PC-3 (cell line): ENCODE measurements at regions not wholly inside any gene's neighbourhood (a gene's known extent, or its start where the extent isn't known, plus 50 kb on each side); places are given as distances from the start of the nearest gene placed in this dataset.

ENCODE experiments used
- ATAC-seq: fragments of 200-7000 bp; cut with Tn5 transposase; 2 replicates; pipeline ENCODE4 v1.9.1; 2020; ENCODE audit warnings: mild to moderate bottlenecking, moderate library complexity
- BruUV-seq: library from RNA; stranded (reverse); fragments of 400-500 nt; replicated peaks from 2 replicates; lab custom pipeline; 2021; lab: Mats Ljungman, UMichigan
- CTCF ChIA-PET: fragments of 300-600 bp; sonication (Branson Sonifier 250); formaldehyde crosslinking; loops from one replicate; lab custom pipeline; 2022; ENCODE audit warnings: antibody characterized with exemption; lab: Charles Lee
- POLR2A ChIA-PET: fragments of 300-600 bp; sonication (Branson Sonifier 250); formaldehyde crosslinking; loops from one replicate; lab custom pipeline; 2022; ENCODE audit warnings: antibody characterized with exemption; ENCODE audit not compliant: unreplicated experiment; lab: Charles Lee
- DNase-seq: peaks from one replicate; pipeline ENCODE4 v3.0.0-alpha.2; 2015
- H2AFZ ChIP-seq: fragments of 300-600 bp; sonication (generic); 2 replicates; pipeline ENCODE4 v1.6.0; 2016; ENCODE audit warnings: antibody characterized with exemption, low read length
- H3F3A ChIP-seq: fragments of 300-600 bp; sonication (generic); one replicate; pipeline ENCODE4 v1.6.0; 2017; ENCODE audit warnings: antibody characterized with exemption, low read length, control low read depth, mild to moderate bottlenecking; ENCODE audit not compliant: unreplicated experiment
- H3K27ac ChIP-seq: fragments of 300-600 bp; sonication (generic); 2 replicates; pipeline ENCODE4 v1.5.1; 2016; ENCODE audit warnings: mild to moderate bottlenecking, low read length
- H3K27me3 ChIP-seq: fragments of 300-600 bp; sonication (generic); 2 replicates; pipeline ENCODE4 v1.6.1; 2016; ENCODE audit warnings: low read length, mixed read lengths
- H3K36me3 ChIP-seq: fragments of 300-600 bp; sonication (generic); 2 replicates; pipeline ENCODE4 v1.6.1; 2016; ENCODE audit warnings: low read depth, mixed run types, low read length, mixed read lengths
- H3K4me1 ChIP-seq: fragments of 300-600 bp; sonication (generic); 2 replicates; pipeline ENCODE4 v1.5.1; 2016; ENCODE audit warnings: low read length; ENCODE audit not compliant: insufficient read depth
- H3K4me2 ChIP-seq: fragments of 300-600 bp; sonication (generic); 2 replicates; pipeline ENCODE4 v1.6.0; 2016; ENCODE audit warnings: low read length
- H3K4me3 ChIP-seq: fragments of 300-600 bp; sonication (generic); 2 replicates; pipeline ENCODE4 v1.5.1; 2016; ENCODE audit warnings: mild to moderate bottlenecking, low read length, mixed read lengths
- H3K79me2 ChIP-seq: fragments of 300-600 bp; sonication (generic); 2 replicates; pipeline ENCODE4 v1.6.1; 2017; ENCODE audit warnings: low read length, mixed read lengths
- H3K9ac ChIP-seq: fragments of 300-600 bp; sonication (generic); 2 replicates; pipeline ENCODE4 v1.6.0; 2016; ENCODE audit warnings: mild to moderate bottlenecking, low read length
- H3K9me2 ChIP-seq: fragments of 300-600 bp; sonication (generic); replicated peaks from 2 replicates; pipeline ENCODE4 v1.6.1; 2016; ENCODE audit warnings: mixed run types, low read length, mixed read lengths
- H3K9me3 ChIP-seq: fragments of 300-600 bp; sonication (generic); 2 replicates; pipeline ENCODE4 v1.6.1; 2016; ENCODE audit warnings: low read length, mixed read lengths
- H4K20me1 ChIP-seq: fragments of 300-600 bp; sonication (generic); 2 replicates; pipeline ENCODE4 v1.6.1; 2016; ENCODE audit warnings: low read length, mixed read lengths
- EZH2 ChIP-seq: fragments of 300-600 bp; sonication (generic); IDR thresholded peaks from one replicate; pipeline ENCODE4 v1.6.1; 2017; ENCODE audit warnings: antibody characterized with exemption, mild to moderate bottlenecking, low read length; ENCODE audit not compliant: unreplicated experiment
- EZH2phosphoT487 ChIP-seq: fragments of 300-600 bp; sonication (generic); IDR thresholded peaks from 2 replicates; pipeline ENCODE4 v1.6.1; 2018; ENCODE audit warnings: mild to moderate bottlenecking, antibody characterized with exemption, low read length, borderline replicate concordance
- intact Hi-C: fragments of 100-400 bp; cut with micrococcal nuclease; formaldehyde crosslinking; loops from 2 replicates; pipeline ENCODE4 v1.9.0; 2023
- TF ChIP-seq, protein P1 (sequence below): fragments of 300-600 bp; sonication (generic); conservative IDR thresholded peaks from 2 replicates; pipeline ENCODE4 v1.5.1; 2017; ENCODE audit warnings: antibody characterized with exemption, low read depth, mild to moderate bottlenecking, low read length

DNA sequence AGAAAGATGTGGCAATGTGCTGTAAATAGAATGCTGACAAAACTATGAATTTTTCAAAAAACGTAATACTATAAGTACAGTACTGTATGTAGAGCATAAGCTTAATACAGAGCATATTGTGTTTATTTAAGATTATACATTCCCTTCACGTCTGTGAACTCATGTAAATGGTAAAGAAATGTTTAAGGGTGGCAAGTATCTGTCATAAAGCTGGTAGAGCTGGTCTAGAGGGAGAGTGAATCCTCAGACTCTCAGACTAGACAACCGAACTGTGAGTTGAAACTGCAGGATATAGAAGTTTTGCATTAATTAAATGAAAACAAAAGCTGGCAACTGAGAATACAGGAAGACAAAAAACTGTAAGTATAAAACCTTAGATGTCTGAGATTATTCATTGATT is 87.3 kb upstream of the ANXA1 start:
- Histone ChIP-seq H3K9ac (no peak overlapping the region), H3K27ac (no peak overlapping the region), H3K9me2 (no peaks in the 10 kb centered on the region), H3K27me3 (peaks cover 34% of the 10 kb centered on the region), H3K4me1 (no peaks in the 10 kb centered on the region), H3K4me2 (no peak overlapping the region), H4K20me1 (no peaks in the 10 kb centered on the region), H2AFZ (no peak overlapping the region), H3K79me2 (no peaks in the 10 kb centered on the region), H3K36me3 (no peaks in the 10 kb centered on the region), H3F3A (no peaks in the 10 kb centered on the region), H3K4me3 (no peak overlapping the region), H3K9me3 (no peaks in the 10 kb centered on the region)
- intact Hi-C loops, result no loop called here
- no peak for ATAC-seq
- DNase-seq, result no peak
- ChIA-PET CTCF (no interaction called here), POLR2A (no interaction called here)
- TF ChIP-seq, protein P1, sequence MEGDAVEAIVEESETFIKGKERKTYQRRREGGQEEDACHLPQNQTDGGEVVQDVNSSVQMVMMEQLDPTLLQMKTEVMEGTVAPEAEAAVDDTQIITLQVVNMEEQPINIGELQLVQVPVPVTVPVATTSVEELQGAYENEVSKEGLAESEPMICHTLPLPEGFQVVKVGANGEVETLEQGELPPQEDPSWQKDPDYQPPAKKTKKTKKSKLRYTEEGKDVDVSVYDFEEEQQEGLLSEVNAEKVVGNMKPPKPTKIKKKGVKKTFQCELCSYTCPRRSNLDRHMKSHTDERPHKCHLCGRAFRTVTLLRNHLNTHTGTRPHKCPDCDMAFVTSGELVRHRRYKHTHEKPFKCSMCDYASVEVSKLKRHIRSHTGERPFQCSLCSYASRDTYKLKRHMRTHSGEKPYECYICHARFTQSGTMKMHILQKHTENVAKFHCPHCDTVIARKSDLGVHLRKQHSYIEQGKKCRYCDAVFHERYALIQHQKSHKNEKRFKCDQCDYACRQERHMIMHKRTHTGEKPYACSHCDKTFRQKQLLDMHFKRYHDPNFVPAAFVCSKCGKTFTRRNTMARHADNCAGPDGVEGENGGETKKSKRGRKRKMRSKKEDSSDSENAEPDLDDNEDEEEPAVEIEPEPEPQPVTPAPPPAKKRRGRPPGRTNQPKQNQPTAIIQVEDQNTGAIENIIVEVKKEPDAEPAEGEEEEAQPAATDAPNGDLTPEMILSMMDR, result no peak
- TF ChIP-seq EZH2phosphoT487, result no peak
- TF ChIP-seq EZH2, result no peak
- BruUV-seq, result no TSS peak

DNA sequence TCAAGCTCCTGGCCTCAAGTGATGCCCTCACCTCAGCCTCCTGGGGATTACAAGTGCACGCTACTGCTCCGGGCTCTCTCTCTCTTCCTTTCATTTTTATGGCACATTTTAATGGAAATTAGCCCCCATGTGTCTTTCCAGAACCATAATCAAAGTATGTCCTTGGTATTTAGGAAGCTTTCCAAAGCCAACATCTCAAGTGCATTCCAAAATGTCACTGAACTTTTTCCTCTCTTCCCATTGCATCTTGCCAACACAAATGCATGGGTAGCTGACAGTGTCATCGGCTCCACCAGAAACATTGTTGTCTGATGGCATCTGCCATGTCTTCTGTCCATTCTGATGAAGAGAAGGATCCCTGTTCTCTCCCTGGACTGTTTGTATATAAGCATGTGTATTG is 90.5 kb upstream of the ANXA1 start:
- no peak for ATAC-seq
- no peaks in the 10 kb centered on the region for H3K79me2 ChIP-seq
- intact Hi-C loops, result no loop called here

DNA sequence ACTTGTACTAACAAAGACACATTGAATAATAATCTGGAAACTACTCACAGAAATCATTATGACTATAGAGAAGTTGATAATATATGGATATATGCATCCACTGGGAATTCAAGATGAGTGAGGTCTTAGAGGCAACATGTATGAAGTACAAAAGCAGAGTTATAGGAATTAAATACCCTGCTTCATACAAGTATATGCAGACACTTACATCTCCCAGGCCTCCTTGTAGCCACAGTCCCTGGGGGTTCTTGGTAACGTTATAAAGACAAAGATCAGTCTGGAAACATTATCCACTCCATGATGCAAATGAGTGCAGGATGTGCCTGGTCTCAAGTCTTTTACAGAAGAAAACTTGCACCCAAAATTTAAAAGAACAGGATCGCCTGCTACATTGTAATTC is 92.4 kb upstream of the ANXA1 start:
- Histone ChIP-seq H3F3A (no peaks in the 10 kb centered on the region), H3K9ac (no peak overlapping the region), H2AFZ (no peak overlapping the region), H3K9me2 (no peaks in the 10 kb centered on the region), H3K27me3 (peaks cover 56% of the 10 kb centered on the region), H4K20me1 (no peaks in the 10 kb centered on the region), H3K9me3 (no peaks in the 10 kb centered on the region), H3K4me3 (no peak overlapping the region), H3K79me2 (no peaks in the 10 kb centered on the region), H3K4me1 (no peaks in the 10 kb centered on the region), H3K27ac (no peak overlapping the region), H3K36me3 (no peaks in the 10 kb centered on the region), H3K4me2 (no peak overlapping the region)
- CTCF ChIA-PET, result no interaction called here
- POLR2A ChIA-PET, result no interaction called here
- no peak for ATAC-seq
- intact Hi-C loops, result loop anchor here (10.0 kb wide), 1 partner anchor 184 kb away; no protein-coding TSS in a partner anchor
- no peak for DNase-seq
- TF ChIP-seq EZH2phosphoT487, result no peak
- TF ChIP-seq, protein P1, result no peak
- TF ChIP-seq EZH2, result no peak
- no TSS peak for BruUV-seq

More for the DNA sequence above, 90.5 kb upstream of the ANXA1 start:
- DNase-seq, result no peak
- Histone ChIP-seq H3K9me2 (no peaks in the 10 kb centered on the region), H3K4me3 (no peak overlapping the region), H3K9ac (no peak overlapping the region), H3K27ac (no peak overlapping the region), H2AFZ (no peak overlapping the region), H4K20me1 (no peaks in the 10 kb centered on the region), H3K4me1 (no peaks in the 10 kb centered on the region), H3F3A (no peaks in the 10 kb centered on the region), H3K27me3 (peaks cover 50% of the 10 kb centered on the region), H3K36me3 (no peaks in the 10 kb centered on the region), H3K4me2 (no peak overlapping the region), H3K9me3 (no peaks in the 10 kb centered on the region)
- BruUV-seq, result no TSS peak
- ChIA-PET CTCF (no interaction called here), POLR2A (no interaction called here)
- TF ChIP-seq EZH2 (no peak), EZH2phosphoT487 (no peak)
- TF ChIP-seq, protein P1, result no peak
